ENCODE measurements at regions not wholly inside any gene's neighbourhood (a gene's known extent, or its start where the extent isn't known, plus 50 kb on each side); places are given as distances from the start of the nearest gene placed in this dataset.

- Histone ChIP-seq H3K27ac (ENCODE audit: low read depth, low read length) (peak overlapping the region; percentile 21), H3K4me3 (ENCODE audit: low read depth, low read length) (no peak overlapping the region), H3K9me3 (ENCODE audit: control insufficient read depth, insufficient read depth, low read length) (no peaks in the 10 kb centered on the region), H3K27me3 (ENCODE audit: control insufficient read depth, insufficient read depth, low read length) (no peaks in the 10 kb centered on the region), H3K36me3 (ENCODE audit: control insufficient read depth, insufficient read depth, low read length) (no peaks in the 10 kb centered on the region), H3K9ac (ENCODE audit: low read depth, low read length) (no peak overlapping the region), H3K4me1 (ENCODE audit: control insufficient read depth, insufficient read depth, low read length) (peaks cover 12% of the 10 kb centered on the region; the same call in 1 of the 2 replicates)
Observed at GRCh38 chr3:31361371-31362273, 171.1 kb upstream of the STT3B start.

GRCh38 chr3:31364188-31364587 lies 168.5 kb upstream of the STT3B start:
- Histone ChIP-seq H3K9me3 (ENCODE audit: control insufficient read depth, insufficient read depth, low read length) (no peaks in the 10 kb centered on the region), H3K36me3 (ENCODE audit: control insufficient read depth, insufficient read depth, low read length) (no peaks in the 10 kb centered on the region), H3K27ac (ENCODE audit: low read depth, low read length) (no peak overlapping the region), H3K4me3 (ENCODE audit: low read depth, low read length) (no peak overlapping the region), H3K27me3 (ENCODE audit: control insufficient read depth, insufficient read depth, low read length) (no peaks in the 10 kb centered on the region), H3K9ac (ENCODE audit: low read depth, low read length) (no peak overlapping the region), H3K4me1 (ENCODE audit: control insufficient read depth, insufficient read depth, low read length) (peaks cover 12% of the 10 kb centered on the region; the same call in 1 of the 2 replicates)

- Histone ChIP-seq H3K4me3 (ENCODE audit: low read depth, low read length) (no peak overlapping the region), H3K27ac (ENCODE audit: low read depth, low read length) (no peak overlapping the region)
Observed at GRCh38 chr3:31364711-31365110, 168.0 kb upstream of the STT3B start.

GRCh38 chr3:31367518-31367917 lies 165.2 kb upstream of the STT3B start:
- no peaks in the 10 kb centered on the region for H3K36me3 ChIP-seq (ENCODE audit: control insufficient read depth, insufficient read depth, low read length)
- no peak overlapping the region for H3K4me3 ChIP-seq (ENCODE audit: low read depth, low read length)
- H3K27ac ChIP-seq (ENCODE audit: low read depth, low read length): no peak overlapping the region
- H3K4me1 ChIP-seq (ENCODE audit: control insufficient read depth, insufficient read depth, low read length): no peaks in the 10 kb centered on the region
- no peaks in the 10 kb centered on the region for H3K27me3 ChIP-seq (ENCODE audit: control insufficient read depth, insufficient read depth, low read length)
- no peak overlapping the region for H3K9ac ChIP-seq (ENCODE audit: low read depth, low read length)
- H3K9me3 ChIP-seq (ENCODE audit: control insufficient read depth, insufficient read depth, low read length): no peaks in the 10 kb centered on the region

More at GRCh38 chr3:31364711-31365110, 168.0 kb upstream of the STT3B start:
- no peaks in the 10 kb centered on the region for H3K27me3 ChIP-seq (ENCODE audit: control insufficient read depth, insufficient read depth, low read length)
- no peaks in the 10 kb centered on the region for H3K9me3 ChIP-seq (ENCODE audit: control insufficient read depth, insufficient read depth, low read length)
- no peak overlapping the region for H3K9ac ChIP-seq (ENCODE audit: low read depth, low read length)
- no peaks in the 10 kb centered on the region for H3K36me3 ChIP-seq (ENCODE audit: control insufficient read depth, insufficient read depth, low read length)
- H3K4me1 ChIP-seq (ENCODE audit: control insufficient read depth, insufficient read depth, low read length): peaks cover 12% of the 10 kb centered on the region; the same call in 1 of the 2 replicates

- no peak overlapping the region for H3K9ac ChIP-seq (ENCODE audit: low read depth, low read length)
- no peak overlapping the region for H3K4me3 ChIP-seq (ENCODE audit: low read depth, low read length)
- H3K27ac ChIP-seq (ENCODE audit: low read depth, low read length): no peak overlapping the region
- no peaks in the 10 kb centered on the region for H3K27me3 ChIP-seq (ENCODE audit: control insufficient read depth, insufficient read depth, low read length)
- no peaks in the 10 kb centered on the region for H3K36me3 ChIP-seq (ENCODE audit: control insufficient read depth, insufficient read depth, low read length)
- H3K9me3 ChIP-seq (ENCODE audit: control insufficient read depth, insufficient read depth, low read length): no peaks in the 10 kb centered on the region
- H3K4me1 ChIP-seq (ENCODE audit: control insufficient read depth, insufficient read depth, low read length): no peaks in the 10 kb centered on the region
Observed at GRCh38 chr3:31369637-31370379, 162.9 kb upstream of the STT3B start.

- H3K27me3 ChIP-seq (ENCODE audit: control insufficient read depth, insufficient read depth, low read length): no peaks in the 10 kb centered on the region
- no peak overlapping the region for H3K27ac ChIP-seq (ENCODE audit: low read depth, low read length)
- H3K36me3 ChIP-seq (ENCODE audit: control insufficient read depth, insufficient read depth, low read length): no peaks in the 10 kb centered on the region
- H3K9me3 ChIP-seq (ENCODE audit: control insufficient read depth, insufficient read depth, low read length): no peaks in the 10 kb centered on the region
- H3K9ac ChIP-seq (ENCODE audit: low read depth, low read length): no peak overlapping the region
- H3K4me1 ChIP-seq (ENCODE audit: control insufficient read depth, insufficient read depth, low read length): no peaks in the 10 kb centered on the region
- no peak overlapping the region for H3K4me3 ChIP-seq (ENCODE audit: low read depth, low read length)
Observed at GRCh38 chr3:31370380-31370666, 162.4 kb upstream of the STT3B start.

GRCh38 chr3:31370681-31371080 lies 162.0 kb upstream of the STT3B start:
- H3K27ac ChIP-seq (ENCODE audit: low read depth, low read length): no peak overlapping the region
- no peaks in the 10 kb centered on the region for H3K36me3 ChIP-seq (ENCODE audit: control insufficient read depth, insufficient read depth, low read length)
- H3K9ac ChIP-seq (ENCODE audit: low read depth, low read length): no peak overlapping the region
- H3K27me3 ChIP-seq (ENCODE audit: control insufficient read depth, insufficient read depth, low read length): no peaks in the 10 kb centered on the region
- no peaks in the 10 kb centered on the region for H3K9me3 ChIP-seq (ENCODE audit: control insufficient read depth, insufficient read depth, low read length)
- no peak overlapping the region for H3K4me3 ChIP-seq (ENCODE audit: low read depth, low read length)
- no peaks in the 10 kb centered on the region for H3K4me1 ChIP-seq (ENCODE audit: control insufficient read depth, insufficient read depth, low read length)

GRCh38 chr3:31371484-31372177 lies 161.1 kb upstream of the STT3B start:
- Histone ChIP-seq H3K4me3 (ENCODE audit: low read depth, low read length) (no peak overlapping the region), H3K9me3 (ENCODE audit: control insufficient read depth, insufficient read depth, low read length) (no peaks in the 10 kb centered on the region), H3K9ac (ENCODE audit: low read depth, low read length) (no peak overlapping the region), H3K4me1 (ENCODE audit: control insufficient read depth, insufficient read depth, low read length) (no peaks in the 10 kb centered on the region), H3K36me3 (ENCODE audit: control insufficient read depth, insufficient read depth, low read length) (no peaks in the 10 kb centered on the region), H3K27ac (ENCODE audit: low read depth, low read length) (no peak overlapping the region), H3K27me3 (ENCODE audit: control insufficient read depth, insufficient read depth, low read length) (no peaks in the 10 kb centered on the region)

- Histone ChIP-seq H3K27ac (ENCODE audit: low read depth, low read length) (no peak overlapping the region), H3K9ac (ENCODE audit: low read depth, low read length) (no peak overlapping the region), H3K4me1 (ENCODE audit: control insufficient read depth, insufficient read depth, low read length) (no peaks in the 10 kb centered on the region), H3K36me3 (ENCODE audit: control insufficient read depth, insufficient read depth, low read length) (no peaks in the 10 kb centered on the region), H3K9me3 (ENCODE audit: control insufficient read depth, insufficient read depth, low read length) (no peaks in the 10 kb centered on the region), H3K27me3 (ENCODE audit: control insufficient read depth, insufficient read depth, low read length) (no peaks in the 10 kb centered on the region), H3K4me3 (ENCODE audit: low read depth, low read length) (no peak overlapping the region)
Observed at GRCh38 chr3:31373681-31374080, 159.0 kb upstream of the STT3B start.

- H3K36me3 ChIP-seq (ENCODE audit: control insufficient read depth, insufficient read depth, low read length): no peaks in the 10 kb centered on the region
- H3K9ac ChIP-seq (ENCODE audit: low read depth, low read length): no peak overlapping the region
- no peaks in the 10 kb centered on the region for H3K9me3 ChIP-seq (ENCODE audit: control insufficient read depth, insufficient read depth, low read length)
- H3K27me3 ChIP-seq (ENCODE audit: control insufficient read depth, insufficient read depth, low read length): no peaks in the 10 kb centered on the region
- no peaks in the 10 kb centered on the region for H3K4me1 ChIP-seq (ENCODE audit: control insufficient read depth, insufficient read depth, low read length)
- H3K4me3 ChIP-seq (ENCODE audit: low read depth, low read length): no peak overlapping the region
- no peak overlapping the region for H3K27ac ChIP-seq (ENCODE audit: low read depth, low read length)
Observed at GRCh38 chr3:31377045-31377642, 155.6 kb upstream of the STT3B start.

Measured in HUES48 (cell line).